Progenitor cell of endocrine pancreas (in vitro differentiated cells): ENCODE measurements at regions not wholly inside any gene's neighbourhood (a gene's known extent, or its start where the extent isn't known, plus 50 kb on each side); places are given as distances from the start of the nearest gene placed in this dataset.

Source experiments
- DNase-seq: peaks from one replicate; pipeline ENCODE4 v3.0.0; 2021; ENCODE audit warnings: low spot score; ENCODE audit not compliant: unreplicated experiment
- H3K27ac Mint-ChIP-seq: 2 replicates; pipeline ENCODE4 v1.8.0; 2021; ENCODE audit warnings: mild to moderate bottlenecking, moderate library complexity, mixed read lengths
- H3K27me3 Mint-ChIP-seq: 2 replicates; pipeline ENCODE4 v1.8.0; 2021; ENCODE audit warnings: mixed read lengths
- H3K36me3 Mint-ChIP-seq: 2 replicates; pipeline ENCODE4 v1.8.0; 2022; ENCODE audit warnings: mixed read lengths; ENCODE audit not compliant: insufficient read depth
- H3K4me1 Mint-ChIP-seq: 2 replicates; pipeline ENCODE4 v1.8.0; 2021; ENCODE audit warnings: low read depth, mixed read lengths
- H3K4me3 Mint-ChIP-seq: 2 replicates; pipeline ENCODE4 v1.8.0; 2021; ENCODE audit warnings: low read depth, mild to moderate bottlenecking, moderate library complexity, mixed read lengths
- H3K9me3 Mint-ChIP-seq: 2 replicates; pipeline ENCODE4 v1.8.0; 2021; ENCODE audit warnings: low read depth, mixed read lengths
- TF ChIP-seq, protein P1 (sequence below): fragments of 200-600 bp; sonication (generic); IDR thresholded peaks from one replicate; pipeline ENCODE4 v1.5.0; 2021; ENCODE audit warnings: antibody characterized with exemption, mild to moderate bottlenecking; ENCODE audit not compliant: unreplicated experiment

- no peak for DNase-seq
- Mint-ChIP-seq H3K4me3 (no peak overlapping the region), H3K9me3 (no peaks in the 10 kb centered on the region), H3K27me3 (no peaks in the 10 kb centered on the region), H3K4me1 (no peaks in the 10 kb centered on the region), H3K36me3 (no peaks in the 10 kb centered on the region), H3K27ac (no peak overlapping the region)
- TF ChIP-seq, protein P1, sequence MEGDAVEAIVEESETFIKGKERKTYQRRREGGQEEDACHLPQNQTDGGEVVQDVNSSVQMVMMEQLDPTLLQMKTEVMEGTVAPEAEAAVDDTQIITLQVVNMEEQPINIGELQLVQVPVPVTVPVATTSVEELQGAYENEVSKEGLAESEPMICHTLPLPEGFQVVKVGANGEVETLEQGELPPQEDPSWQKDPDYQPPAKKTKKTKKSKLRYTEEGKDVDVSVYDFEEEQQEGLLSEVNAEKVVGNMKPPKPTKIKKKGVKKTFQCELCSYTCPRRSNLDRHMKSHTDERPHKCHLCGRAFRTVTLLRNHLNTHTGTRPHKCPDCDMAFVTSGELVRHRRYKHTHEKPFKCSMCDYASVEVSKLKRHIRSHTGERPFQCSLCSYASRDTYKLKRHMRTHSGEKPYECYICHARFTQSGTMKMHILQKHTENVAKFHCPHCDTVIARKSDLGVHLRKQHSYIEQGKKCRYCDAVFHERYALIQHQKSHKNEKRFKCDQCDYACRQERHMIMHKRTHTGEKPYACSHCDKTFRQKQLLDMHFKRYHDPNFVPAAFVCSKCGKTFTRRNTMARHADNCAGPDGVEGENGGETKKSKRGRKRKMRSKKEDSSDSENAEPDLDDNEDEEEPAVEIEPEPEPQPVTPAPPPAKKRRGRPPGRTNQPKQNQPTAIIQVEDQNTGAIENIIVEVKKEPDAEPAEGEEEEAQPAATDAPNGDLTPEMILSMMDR: no peak
These were observed 1794.5 kb upstream of the CELF4 start for GRCh38 chr18:39360072-39360471.

DNA sequence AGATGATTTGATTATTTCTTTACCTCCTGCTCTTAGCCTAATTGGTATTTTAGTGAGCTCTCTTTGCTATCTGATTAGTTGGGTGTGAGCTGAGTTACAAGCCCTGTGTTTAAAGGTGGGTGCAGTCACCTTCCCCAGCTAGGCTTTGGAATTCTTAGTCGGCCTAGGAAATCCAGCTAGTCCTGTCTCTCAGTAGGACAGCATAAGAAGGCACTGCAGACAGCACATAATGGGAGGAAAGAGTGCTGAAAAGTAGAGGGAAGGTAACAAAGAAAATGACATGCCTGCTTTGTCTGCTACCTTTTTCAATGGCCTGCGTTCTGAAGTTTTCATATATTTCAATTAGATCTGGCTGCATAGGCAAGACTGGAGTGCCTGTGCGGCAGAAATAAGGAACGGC lies 1794.0 kb upstream of the CELF4 start:
- Mint-ChIP-seq H3K9me3 (no peaks in the 10 kb centered on the region), H3K36me3 (no peaks in the 10 kb centered on the region), H3K27me3 (no peaks in the 10 kb centered on the region), H3K4me1 (no peaks in the 10 kb centered on the region), H3K4me3 (no peak overlapping the region), H3K27ac (peak overlapping the region; percentile 88)
- no peak for DNase-seq
- TF ChIP-seq, protein P1: no peak

DNA sequence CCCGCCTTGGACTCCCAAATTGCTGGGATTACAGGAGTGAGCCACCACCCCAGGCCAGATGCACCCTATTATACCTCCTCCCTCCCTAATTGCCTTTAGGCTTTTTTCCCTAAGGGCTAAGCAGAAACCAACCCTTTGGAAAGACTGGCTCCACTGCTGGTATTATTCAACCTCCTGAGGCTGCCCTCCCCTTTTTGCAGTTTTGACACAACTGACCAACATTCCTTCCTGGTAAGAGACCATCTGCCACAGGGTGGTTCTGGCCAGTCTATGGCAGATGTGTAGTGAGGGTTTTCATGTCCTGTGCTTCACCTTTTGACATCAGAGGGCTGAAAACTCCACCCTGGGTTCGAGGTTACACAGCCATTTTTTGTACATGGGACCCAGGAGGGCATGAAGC lies 1785.3 kb upstream of the CELF4 start:
- peaks cover 8% of the 10 kb centered on the region for H3K4me1 Mint-ChIP-seq
- DNase-seq: no peak
- H3K4me3 Mint-ChIP-seq: no peak overlapping the region
- H3K27me3 Mint-ChIP-seq: no peaks in the 10 kb centered on the region
- no peaks in the 10 kb centered on the region for H3K36me3 Mint-ChIP-seq
- H3K27ac Mint-ChIP-seq: peak overlapping the region; percentile 47
- TF ChIP-seq, protein P1: no peak
- H3K9me3 Mint-ChIP-seq: no peaks in the 10 kb centered on the region

DNA sequence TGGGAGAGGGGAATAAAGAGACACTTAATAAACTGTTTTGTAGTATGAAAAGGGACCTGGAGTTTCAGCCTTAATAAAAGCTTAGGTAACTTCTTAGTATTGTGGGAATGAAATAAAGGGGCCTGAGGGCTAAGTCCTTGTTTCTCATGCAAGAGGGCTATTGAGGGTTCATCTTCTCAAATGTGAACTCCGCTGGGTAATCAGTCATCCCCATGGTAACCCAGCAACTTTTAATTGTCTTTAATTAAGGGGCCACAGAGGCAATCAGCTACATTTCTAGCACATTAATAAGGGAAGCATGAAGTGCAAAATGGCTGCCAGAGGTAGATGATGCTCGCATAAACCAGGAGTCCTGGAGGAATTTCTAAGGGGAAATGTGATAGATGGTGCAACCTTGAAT lies 1784.2 kb upstream of the CELF4 start:
- Mint-ChIP-seq H3K36me3 (no peaks in the 10 kb centered on the region), H3K27ac (no peak overlapping the region), H3K27me3 (no peaks in the 10 kb centered on the region), H3K4me1 (peaks cover 8% of the 10 kb centered on the region), H3K9me3 (no peaks in the 10 kb centered on the region), H3K4me3 (no peak overlapping the region)
- DNase-seq: no peak
- TF ChIP-seq, protein P1: no peak

DNA sequence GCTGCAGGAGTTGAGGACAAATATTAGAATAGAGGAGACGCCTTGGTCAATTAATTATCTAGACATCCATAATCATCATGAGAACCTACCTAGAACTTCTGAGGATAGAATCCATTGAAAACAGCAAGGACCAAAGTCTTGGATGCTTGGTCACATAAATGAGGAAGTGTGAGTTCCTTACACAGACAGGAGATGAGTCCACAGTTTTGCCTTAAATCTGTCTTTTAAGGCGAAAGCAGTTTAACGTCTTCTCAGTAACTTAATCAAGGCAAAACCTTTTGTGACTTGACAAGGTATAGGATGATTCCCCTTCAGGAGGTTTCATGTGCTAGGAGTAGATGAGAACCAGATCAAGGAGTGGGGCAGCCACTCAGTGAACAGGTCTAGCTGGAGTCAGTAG lies 1783.2 kb upstream of the CELF4 start:
- H3K4me1 Mint-ChIP-seq: peaks cover 8% of the 10 kb centered on the region
- no peak for DNase-seq
- no peaks in the 10 kb centered on the region for H3K27me3 Mint-ChIP-seq
- no peak overlapping the region for H3K27ac Mint-ChIP-seq
- H3K4me3 Mint-ChIP-seq: no peak overlapping the region
- no peaks in the 10 kb centered on the region for H3K36me3 Mint-ChIP-seq
- TF ChIP-seq, protein P1: no peak
- no peaks in the 10 kb centered on the region for H3K9me3 Mint-ChIP-seq
